C4-2B (cell line): ENCODE measurements at regions not wholly inside any gene's neighbourhood (a gene's known extent, or its start where the extent isn't known, plus 50 kb on each side); places are given as distances from the start of the nearest gene placed in this dataset.

Experiments used
- CTCF ChIP-seq: fragments of 450-650 bp; conservative IDR thresholded peaks from 2 replicates; pipeline ENCODE4 v1.5.1; 2017; ENCODE audit warnings: mild to moderate bottlenecking
- ZFX ChIP-seq: fragments of 450-650 bp; IDR thresholded peaks from 2 replicates; pipeline ENCODE4 v1.6.1; 2017

GRCh38 chr18:70380915-70381896, 92.4 kb downstream of the SOCS6 start:
- TF ChIP-seq CTCF = no peak
- no peak for TF ChIP-seq ZFX
